AG10803 (cell line): ENCODE measurements at regions not wholly inside any gene's neighbourhood (a gene's known extent, or its start where the extent isn't known, plus 50 kb on each side); places are given as distances from the start of the nearest gene placed in this dataset.

Experiments
- DNase-seq: peaks from one replicate; pipeline ENCODE4 v3.0.0; 2010; ENCODE audit warnings: low read depth
- H3K4me3 ChIP-seq: 2 replicates; pipeline ENCODE4 v1.5.1; 2011; ENCODE audit warnings: mild to moderate bottlenecking, low read length, control low read depth
- CTCF ChIP-seq: conservative IDR thresholded peaks from 2 replicates; pipeline ENCODE4 v1.5.1; 2011; ENCODE audit warnings: mild to moderate bottlenecking, low read length, control low read depth, inconsistent platforms

- no peak overlapping the region for H3K4me3 ChIP-seq
- no peak for DNase-seq
- TF ChIP-seq CTCF: no peak
Measured at GRCh38 chr3:137201066-137201465, 243.3 kb downstream of the IL20RB start.

- TF ChIP-seq CTCF: no peak
- no peak for DNase-seq
- H3K4me3 ChIP-seq: no peak overlapping the region
Measured at GRCh38 chr3:137202941-137203340, 245.2 kb downstream of the IL20RB start.

- DNase-seq: no peak
Measured at GRCh38 chr3:137204409-137204808, 246.6 kb downstream of the IL20RB start.

GRCh38 chr3:137205394-137206045, 247.7 kb downstream of the IL20RB start:
- no peak for TF ChIP-seq CTCF
- H3K4me3 ChIP-seq: no peak overlapping the region
- peak; percentile 15 for DNase-seq

More at GRCh38 chr3:137204409-137204808, 246.6 kb downstream of the IL20RB start:
- no peak overlapping the region for H3K4me3 ChIP-seq
- no peak for TF ChIP-seq CTCF

GRCh38 chr3:137207616-137208015, 249.8 kb downstream of the IL20RB start:
- no peak for DNase-seq
- TF ChIP-seq CTCF: no peak
- no peak overlapping the region for H3K4me3 ChIP-seq

GRCh38 chr3:137217733-137218132, 259.9 kb downstream of the IL20RB start:
- H3K4me3 ChIP-seq: no peak overlapping the region
- DNase-seq: no peak
- no peak for TF ChIP-seq CTCF

GRCh38 chr3:137219801-137220445, 262.1 kb downstream of the IL20RB start:
- TF ChIP-seq CTCF: no peak
- no peak overlapping the region for H3K4me3 ChIP-seq
- no peak for DNase-seq
